Lung (tissue), 11 donors: ENCODE measurements at regions not wholly inside any gene's neighbourhood (a gene's known extent, or its start where the extent isn't known, plus 50 kb on each side); places are given as distances from the start of the nearest gene placed in this dataset.
"Not testable (repeated sequence)": the region's sequence is repeated elsewhere in the genome, so short reads cannot be mapped to it uniquely, and the experiment has no call there.

ENCODE experiments used
- ATAC-seq: fragments of 200-7000 bp; cut with Tn5 transposase; one replicate; pipeline ENCODE4 v1.9.1; 2020; ENCODE audit warnings: moderate number of reproducible peaks; ENCODE audit not compliant: insufficient read depth, low FRiP score
- DNase-seq, 3 donors: peaks; one replicate each; pipeline ENCODE4 v3.0.0-alpha.2; 2013 to 2017
- H3K27ac ChIP-seq, 2 donors: one replicate each; pipeline ENCODE4 v1.5.1; 2013; ENCODE audit warnings: mild to moderate bottlenecking in 2 of 2, moderate library complexity in 2 of 2, control low read depth in 1 of 2, inconsistent platforms in 1 of 2, low read depth in 1 of 2, low read length in 1 of 2
- H3K27me3 ChIP-seq, 3 donors: one replicate each; pipeline ENCODE4 v1.5.1; 2013; ENCODE audit warnings: low read length in 2 of 3; ENCODE audit not compliant: control insufficient read depth in 3 of 3, insufficient read depth in 3 of 3
- H3K36me3 ChIP-seq, 4 donors: one replicate each; pipeline ENCODE4 v1.5.1; 2013; ENCODE audit warnings: low read length in 4 of 4, mild to moderate bottlenecking in 1 of 4, moderate library complexity in 1 of 4; ENCODE audit not compliant: control insufficient read depth in 4 of 4, insufficient read depth in 4 of 4
- H3K4me1 ChIP-seq, 5 donors: one replicate each; pipeline ENCODE4 v1.5.1; 2013; ENCODE audit warnings: low read length in 5 of 5, mild to moderate bottlenecking in 2 of 5, moderate library complexity in 1 of 5; ENCODE audit not compliant: control insufficient read depth in 5 of 5, insufficient read depth in 5 of 5
- H3K4me3 ChIP-seq: one replicate; pipeline ENCODE4 v1.5.1; 2013; ENCODE audit warnings: mild to moderate bottlenecking, control low read depth, moderate library complexity
- H3K9ac ChIP-seq, 2 donors: one replicate each; pipeline ENCODE4 v1.5.1; 2013; ENCODE audit warnings: low read length in 2 of 2, control low read depth in 1 of 2; ENCODE audit not compliant: insufficient read depth in 1 of 2
- H3K9me3 ChIP-seq, 4 donors: one replicate each; pipeline ENCODE4 v1.5.1; 2013; ENCODE audit warnings: low read length in 3 of 4, mild to moderate bottlenecking in 1 of 4, moderate library complexity in 1 of 4; ENCODE audit not compliant: control insufficient read depth in 4 of 4, insufficient read depth in 3 of 4
- WGBS, 2 donors: extraction: QIAGEN DNeasy Blood & Tissue Kit; methylation state at CpG; one replicate each; pipeline ENCODE4 v1.1.7; 2013; 5-methylcytosine and 5-hydroxymethylcytosine counted together
- TF ChIP-seq, protein P1 (sequence below): IDR thresholded peaks from 2 replicates; pipeline ENCODE4 v1.5.1; 2012; ENCODE audit warnings: mild to moderate bottlenecking; ENCODE audit errors: control extremely low read depth, extremely low read depth
- donor health status: control.
- donor health status: control.
- donor health status: Bipolar disorder and iron deficiency.
- donor health status: healthy.
- donor health status: DM: yes; HTN: yes; CAD: no.

DNA sequence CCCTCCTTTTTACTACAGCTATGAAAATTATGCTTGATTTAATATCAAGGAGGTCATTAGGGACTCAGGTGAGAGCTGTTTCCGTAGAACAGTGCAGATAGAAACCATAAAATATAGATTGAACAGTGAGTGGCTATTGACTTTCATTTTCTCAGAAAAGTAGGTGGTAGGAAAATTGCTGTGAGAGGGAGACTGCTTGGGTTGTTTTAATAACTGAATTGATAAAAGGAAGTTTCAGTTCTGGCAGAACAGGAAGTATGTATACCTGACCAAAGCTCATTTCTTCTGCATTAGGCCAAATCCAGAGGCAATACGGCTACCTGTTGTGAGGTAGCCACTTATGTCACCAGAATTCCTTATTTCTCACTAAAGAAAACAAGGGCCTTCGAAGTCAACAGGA lies 761.7 kb upstream of the ARRDC3 start:
- WGBS, 2 donors: 81 to 83% methylated on average over 3 of the region's 3 CpGs
- TF ChIP-seq, protein P1, sequence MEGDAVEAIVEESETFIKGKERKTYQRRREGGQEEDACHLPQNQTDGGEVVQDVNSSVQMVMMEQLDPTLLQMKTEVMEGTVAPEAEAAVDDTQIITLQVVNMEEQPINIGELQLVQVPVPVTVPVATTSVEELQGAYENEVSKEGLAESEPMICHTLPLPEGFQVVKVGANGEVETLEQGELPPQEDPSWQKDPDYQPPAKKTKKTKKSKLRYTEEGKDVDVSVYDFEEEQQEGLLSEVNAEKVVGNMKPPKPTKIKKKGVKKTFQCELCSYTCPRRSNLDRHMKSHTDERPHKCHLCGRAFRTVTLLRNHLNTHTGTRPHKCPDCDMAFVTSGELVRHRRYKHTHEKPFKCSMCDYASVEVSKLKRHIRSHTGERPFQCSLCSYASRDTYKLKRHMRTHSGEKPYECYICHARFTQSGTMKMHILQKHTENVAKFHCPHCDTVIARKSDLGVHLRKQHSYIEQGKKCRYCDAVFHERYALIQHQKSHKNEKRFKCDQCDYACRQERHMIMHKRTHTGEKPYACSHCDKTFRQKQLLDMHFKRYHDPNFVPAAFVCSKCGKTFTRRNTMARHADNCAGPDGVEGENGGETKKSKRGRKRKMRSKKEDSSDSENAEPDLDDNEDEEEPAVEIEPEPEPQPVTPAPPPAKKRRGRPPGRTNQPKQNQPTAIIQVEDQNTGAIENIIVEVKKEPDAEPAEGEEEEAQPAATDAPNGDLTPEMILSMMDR: no peak
- no peaks in the 10 kb centered on the region for H3K27me3 ChIP-seq
- ATAC-seq (no peak), DNase-seq (no peak)
- H3K4me1 ChIP-seq: no peaks in the 10 kb centered on the region
- no peaks in the 10 kb centered on the region for H3K36me3 ChIP-seq
- H3K9ac ChIP-seq: no peak overlapping the region
- no peaks in the 10 kb centered on the region for H3K9me3 ChIP-seq
- H3K27ac ChIP-seq: no peak overlapping the region
- H3K4me3 ChIP-seq: no peak overlapping the region

DNA sequence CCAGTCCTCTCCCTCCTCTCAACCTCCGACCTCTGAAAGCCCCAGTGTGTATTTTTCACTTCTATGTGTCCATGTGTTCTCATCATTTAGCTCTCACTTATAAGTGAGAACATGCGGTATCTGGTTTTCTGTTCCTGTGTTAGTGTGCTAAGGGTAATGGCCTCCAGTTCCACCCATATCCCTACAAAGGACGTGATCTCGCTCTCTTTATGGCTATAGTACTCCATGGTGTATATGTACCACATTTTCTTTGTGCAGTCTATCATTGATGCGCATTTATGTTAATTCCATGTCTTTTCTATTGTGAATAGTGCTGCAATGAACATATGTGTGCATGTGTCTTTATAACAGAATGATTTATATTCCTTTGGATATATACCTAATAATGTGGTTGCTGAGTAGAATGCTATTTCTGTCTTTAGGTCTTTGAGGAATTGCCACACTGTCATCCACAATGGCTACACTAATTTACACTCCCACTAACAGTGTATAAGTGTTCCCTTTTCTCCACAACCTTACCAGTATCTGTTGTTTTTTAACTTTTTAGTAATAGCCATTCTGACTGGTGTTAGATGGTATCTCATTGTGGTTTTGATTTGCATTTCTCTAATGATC lies 749.3 kb upstream of the ARRDC3 start:
- not testable (repeated sequence) for H3K9me3 ChIP-seq, H3K27ac ChIP-seq, H3K36me3 ChIP-seq, ATAC-seq, H3K4me3 ChIP-seq, H3K27me3 ChIP-seq, H3K9ac ChIP-seq, DNase-seq, H3K4me1 ChIP-seq
- WGBS, 2 donors: 82 to 86% methylated on average over 5 of the region's 5 CpGs

DNA sequence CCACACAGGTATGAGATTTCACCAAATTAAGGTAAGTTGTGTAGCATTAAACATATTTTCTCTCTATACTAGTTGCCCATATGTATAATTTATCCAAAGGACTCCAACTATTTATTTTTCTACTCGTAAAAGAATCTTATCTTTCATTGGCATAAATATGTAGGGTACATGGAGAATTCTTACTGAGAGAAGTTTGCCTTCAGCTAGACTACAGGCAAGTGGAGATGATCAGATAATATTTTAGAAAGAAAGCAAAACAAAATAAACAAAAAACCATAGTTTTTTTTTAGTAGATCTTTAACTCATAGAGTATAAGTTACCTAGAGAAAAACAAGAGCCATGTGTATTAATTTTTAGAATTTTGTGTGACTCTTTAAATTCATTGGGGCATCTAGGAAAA lies 743.1 kb upstream of the ARRDC3 start:
- Histone ChIP-seq H3K27me3 (no peaks in the 10 kb centered on the region), H3K4me1 (no peaks in the 10 kb centered on the region), H3K36me3 (no peaks in the 10 kb centered on the region), H3K4me3 (no peak overlapping the region), H3K9ac (no peak overlapping the region), H3K27ac (no peak overlapping the region), H3K9me3 (no peaks in the 10 kb centered on the region)
- 80 to 88% methylated on average over 1 of the region's 1 CpG for WGBS, 2 donors
- ATAC-seq (no peak), DNase-seq (no peak)
- TF ChIP-seq, protein P1: no peak

DNA sequence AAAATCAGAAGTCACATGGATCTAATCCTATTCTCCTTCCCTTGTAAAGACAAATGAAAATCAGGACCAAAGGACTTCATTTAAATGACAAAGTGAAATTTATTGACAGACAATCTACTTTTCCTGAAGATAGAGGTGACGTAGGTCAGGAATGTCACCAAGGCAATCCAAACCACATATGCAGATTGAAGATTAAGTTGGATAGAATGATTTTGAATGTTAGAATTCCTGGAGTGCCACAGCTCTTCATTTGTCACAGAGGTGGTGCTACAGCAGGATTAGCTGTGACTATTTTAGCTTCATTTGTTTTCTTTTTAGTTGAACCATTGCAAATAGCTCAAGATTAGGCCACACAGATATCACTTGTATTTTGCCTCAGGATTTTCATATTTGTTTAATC lies 736.0 kb upstream of the ARRDC3 start:
- no peaks in the 10 kb centered on the region for H3K9me3 ChIP-seq
- H3K36me3 ChIP-seq: no peaks in the 10 kb centered on the region
- no peaks in the 10 kb centered on the region for H3K4me1 ChIP-seq
- ATAC-seq: no peak
- TF ChIP-seq, protein P1: no peak
- no peak overlapping the region for H3K9ac ChIP-seq
- no peak overlapping the region for H3K4me3 ChIP-seq
- 93 to 94% methylated on average over 1 of the region's 1 CpG for WGBS, 2 donors
- no peak for DNase-seq
- no peak overlapping the region for H3K27ac ChIP-seq
- H3K27me3 ChIP-seq: no peaks in the 10 kb centered on the region
